Activated naive CD8-positive, alpha-beta T cell treated with anti-CD3 and anti-CD28 coated beads for 36 hours (primary cell): ENCODE measurements at regions not wholly inside any gene's neighbourhood (a gene's known extent, or its start where the extent isn't known, plus 50 kb on each side); places are given as distances from the start of the nearest gene placed in this dataset.

Source experiments
- DNase-seq: peaks from one replicate; pipeline ENCODE4 v3.0.0; 2021
- H3K27ac Mint-ChIP-seq: one replicate; pipeline ENCODE4 v1.8.0; 2022; ENCODE audit warnings: mild to moderate bottlenecking, moderate library complexity, mixed read lengths
- H3K27me3 Mint-ChIP-seq: one replicate; pipeline ENCODE4 v1.8.0; 2022; ENCODE audit warnings: mild to moderate bottlenecking, mixed read lengths
- H3K36me3 Mint-ChIP-seq: one replicate; pipeline ENCODE4 v1.8.0; 2021; ENCODE audit warnings: mild to moderate bottlenecking, mixed read lengths
- H3K4me1 Mint-ChIP-seq: one replicate; pipeline ENCODE4 v1.8.0; 2021; ENCODE audit warnings: mixed read lengths
- H3K4me3 Mint-ChIP-seq: one replicate; pipeline ENCODE4 v1.8.0; 2022; ENCODE audit warnings: mild to moderate bottlenecking, moderate library complexity, mixed read lengths
- H3K9me3 Mint-ChIP-seq: one replicate; pipeline ENCODE4 v1.8.0; 2022; ENCODE audit warnings: mixed read lengths

- Mint-ChIP-seq H3K4me3 (no peak overlapping the region), H3K9me3 (no peaks in the 10 kb centered on the region), H3K27ac (no peak overlapping the region), H3K4me1 (no peaks in the 10 kb centered on the region), H3K36me3 (no peaks in the 10 kb centered on the region), H3K27me3 (peaks cover 3% of the 10 kb centered on the region)
- DNase-seq = no peak
Observed at GRCh38 chr19:28876609-28877123, 336.3 kb downstream of the UQCRFS1 start.

DNA sequence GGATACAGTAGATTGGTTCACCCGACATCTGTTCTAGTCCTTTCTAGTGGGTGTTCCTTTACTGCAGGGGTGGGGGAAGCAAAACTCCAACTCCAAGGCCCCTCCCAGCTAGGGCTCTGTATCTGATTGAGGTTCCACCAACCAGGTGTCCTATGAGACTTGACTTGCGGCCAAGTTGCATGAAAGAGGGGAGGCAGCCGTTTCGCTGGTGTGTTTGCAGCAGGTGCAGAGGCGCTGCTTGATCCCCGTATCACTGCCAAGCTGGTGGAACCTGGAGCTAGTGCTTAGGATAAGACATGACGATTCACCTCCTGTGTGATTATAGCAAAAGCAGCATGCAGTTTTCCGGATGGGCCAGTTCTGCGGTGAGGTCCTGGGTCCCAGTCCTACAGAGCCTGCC lies 338.2 kb downstream of the UQCRFS1 start:
- H3K36me3 Mint-ChIP-seq = no peaks in the 10 kb centered on the region
- H3K27me3 Mint-ChIP-seq = no peaks in the 10 kb centered on the region

GRCh38 chr19:28873301-28873700 lies 339.6 kb downstream of the UQCRFS1 start:
- H3K36me3 Mint-ChIP-seq = no peaks in the 10 kb centered on the region
- no peak for DNase-seq
- H3K27ac Mint-ChIP-seq = no peak overlapping the region
- H3K4me3 Mint-ChIP-seq = no peak overlapping the region
- no peaks in the 10 kb centered on the region for H3K27me3 Mint-ChIP-seq
- no peaks in the 10 kb centered on the region for H3K4me1 Mint-ChIP-seq
- H3K9me3 Mint-ChIP-seq = no peaks in the 10 kb centered on the region

More for the DNA sequence above, 338.2 kb downstream of the UQCRFS1 start:
- Mint-ChIP-seq H3K4me3 (no peak overlapping the region), H3K4me1 (no peaks in the 10 kb centered on the region), H3K9me3 (no peaks in the 10 kb centered on the region), H3K27ac (no peak overlapping the region)
- no peak for DNase-seq

- DNase-seq = no peak
- H3K27ac Mint-ChIP-seq = no peak overlapping the region
- H3K9me3 Mint-ChIP-seq = no peaks in the 10 kb centered on the region
- no peaks in the 10 kb centered on the region for H3K27me3 Mint-ChIP-seq
- no peaks in the 10 kb centered on the region for H3K4me1 Mint-ChIP-seq
- H3K36me3 Mint-ChIP-seq = no peaks in the 10 kb centered on the region
- H3K4me3 Mint-ChIP-seq = no peak overlapping the region
Observed at GRCh38 chr19:28871099-28871725, 341.7 kb downstream of the UQCRFS1 start.

DNA sequence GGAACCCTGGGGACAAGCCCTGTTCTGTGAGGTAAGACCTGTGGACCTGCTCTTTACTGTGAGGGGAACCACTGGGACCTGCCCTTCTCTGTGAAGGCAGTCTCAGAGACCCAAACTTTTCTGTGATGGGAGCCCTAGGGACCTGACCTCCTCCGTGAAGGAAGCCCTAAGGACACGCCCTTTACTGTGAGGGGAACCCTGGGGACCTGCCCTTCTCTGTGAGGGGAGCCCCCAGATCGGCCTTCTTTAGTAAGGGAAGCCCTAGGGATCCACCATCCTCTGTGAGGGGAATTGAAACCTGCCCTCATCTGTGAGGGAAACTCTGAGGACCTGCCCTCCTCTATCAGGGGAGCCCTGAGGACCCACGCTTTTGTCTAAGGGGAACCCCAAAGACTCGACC lies 343.5 kb downstream of the UQCRFS1 start:
- Mint-ChIP-seq H3K4me1 (no peaks in the 10 kb centered on the region), H3K27me3 (no peaks in the 10 kb centered on the region), H3K36me3 (no peaks in the 10 kb centered on the region), H3K27ac (no peak overlapping the region), H3K9me3 (no peaks in the 10 kb centered on the region), H3K4me3 (no peak overlapping the region)
- no peak for DNase-seq

DNA sequence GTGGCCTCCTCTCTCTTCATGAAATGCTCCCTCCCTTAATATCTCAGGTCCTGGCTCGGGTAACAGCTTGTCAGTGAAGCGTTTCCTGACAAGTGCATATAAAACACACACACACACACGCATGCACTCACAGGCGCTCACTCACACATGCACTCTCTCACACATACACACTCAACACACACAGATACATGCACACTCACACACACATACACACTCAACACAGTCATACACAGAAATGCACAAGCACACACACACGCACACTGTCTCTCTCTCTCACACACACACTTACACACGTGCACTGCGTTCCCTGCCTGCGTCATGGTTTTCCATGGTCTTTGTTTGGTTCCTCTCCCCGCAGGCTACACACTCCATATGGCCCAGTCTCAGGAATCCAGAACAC lies 344.1 kb downstream of the UQCRFS1 start:
- DNase-seq = no peak
- Mint-ChIP-seq H3K27ac (no peak overlapping the region), H3K4me3 (no peak overlapping the region), H3K9me3 (no peaks in the 10 kb centered on the region), H3K4me1 (no peaks in the 10 kb centered on the region), H3K36me3 (no peaks in the 10 kb centered on the region), H3K27me3 (no peaks in the 10 kb centered on the region)

GRCh38 chr19:28867978-28868377 lies 345.0 kb downstream of the UQCRFS1 start:
- H3K27me3 Mint-ChIP-seq = no peaks in the 10 kb centered on the region

DNA sequence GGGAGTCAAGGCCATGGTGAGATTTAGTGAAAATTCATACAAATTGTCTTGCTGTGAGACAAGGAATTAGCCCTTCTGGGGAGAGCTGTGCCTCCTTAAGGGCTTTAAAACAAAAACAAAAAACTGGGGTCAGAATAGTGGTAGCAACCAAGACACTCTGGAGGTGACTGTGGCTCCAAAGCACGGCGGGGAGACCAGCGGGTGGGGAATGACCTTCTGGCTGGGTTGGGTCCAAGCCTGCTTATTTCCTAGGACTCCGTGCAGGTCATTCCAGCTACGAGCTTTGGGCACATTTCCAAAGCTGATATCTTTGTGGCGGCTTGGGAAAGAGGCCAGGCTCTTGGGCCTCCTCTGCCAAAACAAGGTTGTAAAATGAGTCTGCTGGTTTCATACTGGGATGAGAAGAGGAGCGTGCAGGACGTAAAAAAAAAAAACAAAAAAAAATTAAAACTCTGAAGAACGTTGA lies 348.3 kb downstream of the UQCRFS1 start:
- Mint-ChIP-seq H3K27me3 (no peaks in the 10 kb centered on the region), H3K4me1 (no peaks in the 10 kb centered on the region), H3K36me3 (no peaks in the 10 kb centered on the region), H3K9me3 (no peaks in the 10 kb centered on the region), H3K27ac (no peak overlapping the region), H3K4me3 (no peak overlapping the region)
- DNase-seq = no peak

More at GRCh38 chr19:28867978-28868377, 345.0 kb downstream of the UQCRFS1 start:
- no peaks in the 10 kb centered on the region for H3K4me1 Mint-ChIP-seq
- no peak overlapping the region for H3K4me3 Mint-ChIP-seq
- no peak overlapping the region for H3K27ac Mint-ChIP-seq
- DNase-seq = no peak
- H3K9me3 Mint-ChIP-seq = no peaks in the 10 kb centered on the region
- no peaks in the 10 kb centered on the region for H3K36me3 Mint-ChIP-seq

DNA sequence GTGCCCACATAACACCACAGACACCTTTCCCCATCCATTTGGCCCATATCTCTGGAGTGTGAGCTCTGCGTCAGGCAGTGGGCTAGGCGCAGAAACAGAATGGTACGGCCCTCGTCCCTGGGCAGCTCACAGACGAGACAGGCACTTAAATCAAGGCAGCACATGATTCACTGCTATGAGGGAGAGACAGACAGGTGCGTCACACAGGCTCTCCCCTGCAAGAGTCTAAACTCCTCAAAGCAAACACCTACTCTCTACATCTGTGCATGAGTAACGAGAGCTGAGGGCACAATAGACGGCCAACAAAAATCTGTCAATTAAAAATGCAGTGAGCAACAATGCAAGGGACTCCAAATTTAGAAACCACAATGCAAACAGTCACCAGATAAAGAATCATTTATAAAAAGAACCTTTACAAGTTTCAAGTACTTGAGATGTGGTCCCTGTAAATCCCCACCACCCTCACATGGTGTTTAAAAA lies 348.9 kb downstream of the UQCRFS1 start:
- Mint-ChIP-seq H3K4me3 (no peak overlapping the region), H3K4me1 (no peaks in the 10 kb centered on the region), H3K27me3 (no peaks in the 10 kb centered on the region), H3K36me3 (no peaks in the 10 kb centered on the region), H3K9me3 (no peaks in the 10 kb centered on the region), H3K27ac (no peak overlapping the region)
- DNase-seq = no peak

GRCh38 chr19:28862238-28862637 lies 350.7 kb downstream of the UQCRFS1 start:
- no peak for DNase-seq
- H3K9me3 Mint-ChIP-seq = no peaks in the 10 kb centered on the region

DNA sequence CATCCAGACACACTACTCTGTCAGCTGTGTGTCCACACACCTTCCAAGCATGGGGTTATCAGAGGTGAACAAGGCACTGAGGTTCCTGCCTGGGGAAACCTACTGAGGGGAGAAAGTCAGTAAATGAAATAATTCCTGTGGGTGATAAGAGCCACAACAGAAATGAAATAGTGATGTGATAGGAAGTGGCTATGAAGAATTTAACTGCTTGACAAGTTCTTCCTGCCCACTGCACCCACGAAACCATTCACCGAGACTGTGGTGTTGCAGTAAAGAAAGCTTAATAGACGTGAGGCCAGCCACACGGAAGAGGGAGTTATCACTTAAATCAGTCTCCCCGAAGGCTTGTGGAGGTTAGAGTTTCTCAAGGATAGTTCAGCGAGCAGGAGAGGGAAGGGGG lies 353.1 kb downstream of the UQCRFS1 start:
- Mint-ChIP-seq H3K4me3 (no peak overlapping the region), H3K27me3 (peaks cover 3% of the 10 kb centered on the region), H3K36me3 (peaks cover 2% of the 10 kb centered on the region), H3K4me1 (no peaks in the 10 kb centered on the region), H3K9me3 (peaks cover 1% of the 10 kb centered on the region), H3K27ac (no peak overlapping the region)
- DNase-seq = no peak

More at GRCh38 chr19:28862238-28862637, 350.7 kb downstream of the UQCRFS1 start:
- H3K4me1 Mint-ChIP-seq = no peaks in the 10 kb centered on the region
- no peak overlapping the region for H3K27ac Mint-ChIP-seq
- peaks cover 3% of the 10 kb centered on the region for H3K27me3 Mint-ChIP-seq
- no peak overlapping the region for H3K4me3 Mint-ChIP-seq
- no peaks in the 10 kb centered on the region for H3K36me3 Mint-ChIP-seq

GRCh38 chr19:28858933-28859332 lies 354.0 kb downstream of the UQCRFS1 start:
- Mint-ChIP-seq H3K27me3 (peaks cover 3% of the 10 kb centered on the region), H3K9me3 (peaks cover 2% of the 10 kb centered on the region), H3K27ac (no peak overlapping the region)

DNA sequence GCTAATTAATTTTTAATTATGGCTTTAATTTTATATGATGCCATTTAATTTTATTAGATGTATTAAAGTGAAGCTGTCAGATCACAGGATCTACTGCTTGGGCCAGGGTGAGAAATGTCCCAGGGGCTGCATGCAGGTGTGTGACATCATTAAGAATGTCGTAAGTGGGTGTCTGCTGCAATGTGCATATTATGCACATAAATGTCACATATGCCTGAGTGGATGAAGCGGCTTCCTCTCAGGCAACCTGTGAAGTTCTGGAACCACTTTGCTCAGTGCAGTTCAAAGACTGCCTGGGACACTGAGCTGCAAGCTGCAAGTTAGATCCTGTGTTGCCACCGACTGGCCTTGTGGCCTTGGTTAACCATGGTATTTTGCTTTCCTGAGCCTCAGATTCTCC lies 355.0 kb downstream of the UQCRFS1 start:
- Mint-ChIP-seq H3K36me3 (peaks cover 2% of the 10 kb centered on the region), H3K4me3 (no peak overlapping the region), H3K27ac (no peak overlapping the region), H3K27me3 (peaks cover 3% of the 10 kb centered on the region), H3K9me3 (peaks cover 5% of the 10 kb centered on the region), H3K4me1 (no peaks in the 10 kb centered on the region)
- DNase-seq = no peak

More at GRCh38 chr19:28858933-28859332, 354.0 kb downstream of the UQCRFS1 start:
- H3K36me3 Mint-ChIP-seq = peaks cover 2% of the 10 kb centered on the region
- H3K4me3 Mint-ChIP-seq = no peak overlapping the region
- DNase-seq = no peak
- H3K4me1 Mint-ChIP-seq = no peaks in the 10 kb centered on the region

- peaks cover 3% of the 10 kb centered on the region for H3K27me3 Mint-ChIP-seq
Observed at GRCh38 chr19:28855216-28855615, 357.7 kb downstream of the UQCRFS1 start.

DNA sequence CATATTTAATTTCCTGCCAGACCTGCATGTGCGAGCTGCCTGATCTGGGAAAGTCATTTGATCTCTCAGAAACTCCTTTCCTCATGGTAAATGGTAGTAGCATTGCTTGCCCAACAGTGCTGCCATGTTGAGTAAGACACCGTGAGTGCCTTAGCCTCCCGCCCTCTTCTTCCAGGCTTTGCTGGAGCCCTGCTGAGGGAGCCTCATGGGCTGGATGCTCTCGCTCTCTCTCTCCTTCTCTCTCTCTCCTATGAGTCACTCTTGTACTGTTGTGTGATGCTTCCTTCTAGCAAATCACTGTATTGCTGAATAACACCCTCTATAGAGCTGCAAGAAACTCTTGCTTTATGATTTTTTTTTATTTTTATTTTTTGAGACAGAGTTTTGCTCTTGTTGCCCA lies 365.5 kb downstream of the UQCRFS1 start:
- Mint-ChIP-seq H3K27ac (no peak overlapping the region), H3K4me1 (no peaks in the 10 kb centered on the region), H3K4me3 (no peak overlapping the region), H3K9me3 (no peaks in the 10 kb centered on the region), H3K36me3 (no peaks in the 10 kb centered on the region), H3K27me3 (no peaks in the 10 kb centered on the region)
- no peak for DNase-seq

More at GRCh38 chr19:28855216-28855615, 357.7 kb downstream of the UQCRFS1 start:
- Mint-ChIP-seq H3K36me3 (peaks cover 2% of the 10 kb centered on the region), H3K27ac (no peak overlapping the region), H3K9me3 (peaks cover 5% of the 10 kb centered on the region), H3K4me3 (no peak overlapping the region), H3K4me1 (no peaks in the 10 kb centered on the region)
- no peak for DNase-seq
